Lower leg skin (tissue), 3 donors: ENCODE measurements at regions not wholly inside any gene's neighbourhood (a gene's known extent, or its start where the extent isn't known, plus 50 kb on each side); places are given as distances from the start of the nearest gene placed in this dataset.

Experiments used
- CTCF ChIP-seq, 3 donors: fragments of 450-650 bp; IDR thresholded peaks; one replicate each; pipeline ENCODE4 v1.5.1; 2016; ENCODE audit warnings: antibody characterized with exemption in 3 of 3, mild to moderate bottlenecking in 3 of 3, moderate library complexity in 2 of 3
- POLR2A ChIP-seq, 2 donors: fragments of 450-650 bp; IDR thresholded peaks; one replicate each; pipeline ENCODE4 v1.6.1; 2016 to 2017; ENCODE audit warnings: antibody characterized with exemption in 2 of 2, mild to moderate bottlenecking in 1 of 2, moderate library complexity in 1 of 2

GRCh38 chr4:100875296-100876068, 357.7 kb upstream of the EMCN start:
- TF ChIP-seq CTCF (IDR thresholded peaks at IDR 0.05) (no peak), POLR2A (IDR thresholded peaks at IDR 0.05) (no peak)
